ENCODE measurements at regions not wholly inside any gene's neighbourhood (a gene's known extent, or its start where the extent isn't known, plus 50 kb on each side); places are given as distances from the start of the nearest gene placed in this dataset.
"Not testable (repeated sequence)": the region's sequence is repeated elsewhere in the genome, so short reads cannot be mapped to it uniquely, and the experiment has no call there.

DNA sequence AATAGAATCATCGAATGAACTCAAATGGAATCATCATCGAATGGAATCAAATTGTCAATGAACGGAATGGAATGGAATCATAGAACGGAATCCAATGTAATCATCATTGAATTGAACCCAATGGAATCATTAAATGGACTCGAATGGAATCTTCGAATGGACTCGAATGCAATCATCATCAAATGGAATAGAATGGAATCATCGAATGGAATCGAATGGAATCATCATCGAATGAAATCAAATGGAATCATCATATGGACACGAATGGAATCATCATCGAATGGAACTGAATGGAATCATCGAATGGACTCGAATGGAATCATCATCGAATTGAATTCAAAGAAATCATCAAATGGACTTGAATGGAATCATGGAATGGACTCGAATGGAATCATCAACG is 226.2 kb downstream of the SHCBP1 start:
- H3K9me3 ChIP-seq; H3K4me3 ChIP-seq; H3K4me1 ChIP-seq; DNase-seq (ENCODE audit: low spot score in 2 of 2); H3K36me3 ChIP-seq (replicated peaks); in situ Hi-C loops (cut with MboI; ENCODE audit: low sequenced_read_pairs); H3K27me3 ChIP-seq (ENCODE audit: low read depth): not testable (repeated sequence)

DNA sequence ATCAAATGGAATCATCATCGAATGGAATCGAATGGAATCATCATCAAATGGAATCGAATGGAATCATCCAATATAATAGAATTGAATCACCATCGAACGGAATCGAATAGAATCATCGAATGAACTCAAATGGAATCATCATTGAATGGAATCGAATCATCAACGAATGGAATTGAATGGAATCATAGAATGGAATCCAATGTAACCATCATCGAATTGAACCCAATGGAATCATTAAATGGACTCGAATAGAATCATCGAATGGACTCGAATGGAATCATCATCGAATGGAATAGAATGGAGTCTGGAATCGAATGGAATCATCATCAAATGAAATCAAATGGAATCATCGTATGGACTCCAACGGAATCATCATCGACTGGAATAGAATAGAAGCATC is 227.0 kb downstream of the SHCBP1 start:
- H3K4me1 ChIP-seq; H3K4me3 ChIP-seq; H3K9me3 ChIP-seq; H3K36me3 ChIP-seq (replicated peaks); in situ Hi-C loops (cut with MboI; ENCODE audit: low sequenced_read_pairs); H3K27me3 ChIP-seq (ENCODE audit: low read depth): not testable (repeated sequence)
- DNase-seq (ENCODE audit: low spot score in 2 of 2): peak in 1 of 2 experiments; percentile 24

- peak in 1 of 2 experiments; percentile 60 for DNase-seq (ENCODE audit: low spot score in 2 of 2)
- H3K9me3 ChIP-seq; H3K36me3 ChIP-seq (replicated peaks); H3K4me3 ChIP-seq; in situ Hi-C loops (cut with MboI; ENCODE audit: low sequenced_read_pairs); H3K4me1 ChIP-seq; H3K27me3 ChIP-seq (ENCODE audit: low read depth): not testable (repeated sequence)
Measured at GRCh38 chr16:46392930-46393722, 228.1 kb downstream of the SHCBP1 start.

- H3K4me3 ChIP-seq; in situ Hi-C loops (cut with MboI; ENCODE audit: low sequenced_read_pairs); H3K9me3 ChIP-seq; H3K4me1 ChIP-seq; H3K36me3 ChIP-seq (replicated peaks); H3K27me3 ChIP-seq (ENCODE audit: low read depth): not testable (repeated sequence)
- DNase-seq (ENCODE audit: low spot score in 2 of 2): peak in 1 of 2 experiments; percentile 4
Measured at GRCh38 chr16:46390660-46391462, 230.3 kb downstream of the SHCBP1 start.

- H3K4me3 ChIP-seq; H3K36me3 ChIP-seq (replicated peaks); H3K9me3 ChIP-seq; in situ Hi-C loops (cut with MboI; ENCODE audit: low sequenced_read_pairs); H3K27me3 ChIP-seq (ENCODE audit: low read depth); H3K4me1 ChIP-seq: not testable (repeated sequence)
- DNase-seq (ENCODE audit: low spot score in 2 of 2): peak; percentile 57 to 90
Measured at GRCh38 chr16:46389561-46390041, 231.6 kb downstream of the SHCBP1 start.

- H3K4me1 ChIP-seq; DNase-seq (ENCODE audit: low spot score in 2 of 2); H3K9me3 ChIP-seq; H3K36me3 ChIP-seq (replicated peaks); in situ Hi-C loops (cut with MboI; ENCODE audit: low sequenced_read_pairs); H3K4me3 ChIP-seq; H3K27me3 ChIP-seq (ENCODE audit: low read depth): not testable (repeated sequence)
Measured at GRCh38 chr16:46388939-46389491, 232.2 kb downstream of the SHCBP1 start.

- H3K27me3 ChIP-seq (ENCODE audit: low read depth); H3K4me3 ChIP-seq; DNase-seq (ENCODE audit: low spot score in 2 of 2); H3K9me3 ChIP-seq; H3K4me1 ChIP-seq; H3K36me3 ChIP-seq (replicated peaks); in situ Hi-C loops (cut with MboI; ENCODE audit: low sequenced_read_pairs): not testable (repeated sequence)
Measured at GRCh38 chr16:46388354-46388753, 232.8 kb downstream of the SHCBP1 start.

- peak in 1 of 2 experiments; percentile 53 for DNase-seq (ENCODE audit: low spot score in 2 of 2)
- in situ Hi-C loops (cut with MboI; ENCODE audit: low sequenced_read_pairs); H3K4me3 ChIP-seq: not testable (repeated sequence)
Measured at GRCh38 chr16:46387720-46388119, 233.5 kb downstream of the SHCBP1 start.

GRCh38 chr16:46386805-46387620 is 234.2 kb downstream of the SHCBP1 start:
- peak; percentile 8 to 16 for DNase-seq (ENCODE audit: low spot score in 2 of 2)
- H3K36me3 ChIP-seq (replicated peaks); H3K4me1 ChIP-seq; H3K9me3 ChIP-seq; H3K4me3 ChIP-seq; in situ Hi-C loops (cut with MboI; ENCODE audit: low sequenced_read_pairs); H3K27me3 ChIP-seq (ENCODE audit: low read depth): not testable (repeated sequence)

More at GRCh38 chr16:46387720-46388119, 233.5 kb downstream of the SHCBP1 start:
- H3K36me3 ChIP-seq (replicated peaks); H3K4me1 ChIP-seq; H3K9me3 ChIP-seq; H3K27me3 ChIP-seq (ENCODE audit: low read depth): not testable (repeated sequence)

DNA sequence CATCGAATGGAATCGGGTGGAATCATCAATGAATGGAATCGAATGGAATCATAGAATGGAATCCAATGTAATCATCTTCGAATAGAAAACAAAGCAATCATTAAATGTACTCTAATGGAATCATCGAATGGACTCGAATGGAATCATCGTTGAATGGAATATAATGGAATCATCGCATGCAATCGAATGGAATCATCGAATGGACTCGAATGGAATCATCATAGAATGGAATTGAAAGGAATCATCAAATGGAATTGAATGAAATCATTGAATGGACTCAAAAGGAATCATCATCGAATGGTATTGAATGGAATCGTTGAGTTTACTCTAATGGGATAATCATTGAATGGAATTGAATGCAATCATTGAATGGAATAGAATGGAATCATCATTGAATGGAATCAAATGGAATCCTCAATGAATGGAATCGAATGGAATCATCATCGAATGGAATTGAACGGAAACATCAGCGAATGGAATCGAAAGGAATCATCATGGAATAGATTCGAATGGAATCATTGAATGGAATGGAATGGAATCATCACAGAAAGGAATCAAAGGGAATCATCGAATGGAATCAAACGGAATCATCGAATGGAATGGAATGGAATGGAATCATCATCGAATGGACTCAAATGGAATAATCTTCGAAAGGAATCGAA is 234.9 kb downstream of the SHCBP1 start:
- DNase-seq (ENCODE audit: low spot score in 2 of 2): peak in 1 of 2 experiments; percentile 14
- H3K27me3 ChIP-seq (ENCODE audit: low read depth); H3K4me3 ChIP-seq; H3K4me1 ChIP-seq; H3K36me3 ChIP-seq (replicated peaks); in situ Hi-C loops (cut with MboI; ENCODE audit: low sequenced_read_pairs); H3K9me3 ChIP-seq: not testable (repeated sequence)

GRCh38 chr16:46384285-46385061 is 236.7 kb downstream of the SHCBP1 start:
- DNase-seq (ENCODE audit: low spot score in 2 of 2): peak in 1 of 2 experiments; percentile 28
- H3K4me3 ChIP-seq; H3K36me3 ChIP-seq (replicated peaks); in situ Hi-C loops (cut with MboI; ENCODE audit: low sequenced_read_pairs); H3K27me3 ChIP-seq (ENCODE audit: low read depth); H3K9me3 ChIP-seq; H3K4me1 ChIP-seq: not testable (repeated sequence)

GRCh38 chr16:46383581-46383980 is 237.6 kb downstream of the SHCBP1 start:
- H3K4me1 ChIP-seq; DNase-seq (ENCODE audit: low spot score in 2 of 2); in situ Hi-C loops (cut with MboI; ENCODE audit: low sequenced_read_pairs); H3K4me3 ChIP-seq; H3K36me3 ChIP-seq (replicated peaks); H3K9me3 ChIP-seq; H3K27me3 ChIP-seq (ENCODE audit: low read depth): not testable (repeated sequence)
